GM21526 (cell line): ENCODE measurements at regions not wholly inside any gene's neighbourhood (a gene's known extent, or its start where the extent isn't known, plus 50 kb on each side); places are given as distances from the start of the nearest gene placed in this dataset.
"Not testable (repeated sequence)": the region's sequence is repeated elsewhere in the genome, so short reads cannot be mapped to it uniquely, and the experiment has no call there.

Experiments used
- ATAC-seq: cut with Tn5 transposase; IDR thresholded peaks from one replicate; pipeline ENCODE4 v1.9.1; 2021; ENCODE audit warnings: moderate library complexity; ENCODE audit not compliant: unreplicated experiment, low FRiP score

GRCh38 chr2:131844044-131844443 is 316.4 kb downstream of the CCDC74A start:
- not testable (repeated sequence) for ATAC-seq

- not testable (repeated sequence) for ATAC-seq
Measured at GRCh38 chr2:131856202-131856601, 305.6 kb downstream of the ANKRD30BL start.

- not testable (repeated sequence) for ATAC-seq
Measured at GRCh38 chr2:131858197-131858596, 303.6 kb downstream of the ANKRD30BL start.
